Astrocyte (in vitro differentiated cells and primary cell): ENCODE measurements at regions not wholly inside any gene's neighbourhood (a gene's known extent, or its start where the extent isn't known, plus 50 kb on each side); places are given as distances from the start of the nearest gene placed in this dataset.

ENCODE experiments used
- DNase-seq: peaks from one replicate; pipeline ENCODE4 v3.0.0-alpha.2; 2010; ENCODE audit warnings: low read depth
- FAIRE-seq: peaks from 2 replicates; lab custom pipeline; 2011; peaks lifted over from hg19 to GRCh38; lab: Jason Lieb, UNC
- H2AFZ ChIP-seq: 2 replicates; pipeline ENCODE4 v1.6.0; 2012; ENCODE audit warnings: low read depth, low read length, inconsistent platforms
- H3K27ac ChIP-seq: 2 replicates; pipeline ENCODE4 v1.5.1; 2011; ENCODE audit warnings: low read depth, low read length, inconsistent platforms
- H3K27me3 ChIP-seq: 2 replicates; pipeline ENCODE4 v1.6.0; 2011; ENCODE audit warnings: low read length, inconsistent platforms; ENCODE audit not compliant: insufficient read depth
- H3K36me3 ChIP-seq: 2 replicates; pipeline ENCODE4 v1.5.1; 2011; ENCODE audit warnings: low read length, inconsistent platforms; ENCODE audit not compliant: insufficient read depth
- H3K4me1 ChIP-seq: 2 replicates; pipeline ENCODE4 v1.5.1; 2011; ENCODE audit warnings: low read length, inconsistent platforms; ENCODE audit not compliant: insufficient read depth
- H3K4me2 ChIP-seq: 2 replicates; pipeline ENCODE4 v1.6.0; 2012; ENCODE audit warnings: low read length, inconsistent platforms
- H3K4me3 ChIP-seq: 2 replicates; pipeline ENCODE4 v1.5.1; 2011; ENCODE audit warnings: low read depth, mild to moderate bottlenecking, low read length, inconsistent platforms; ENCODE audit not compliant: insufficient read depth
- H3K79me2 ChIP-seq: 2 replicates; pipeline ENCODE4 v1.6.0; 2012; ENCODE audit warnings: mild to moderate bottlenecking, low read length, inconsistent platforms; ENCODE audit not compliant: insufficient read depth
- H3K9ac ChIP-seq: 2 replicates; pipeline ENCODE4 v1.6.0; 2012; ENCODE audit warnings: mild to moderate bottlenecking, low read length, inconsistent platforms
- H3K9me3 ChIP-seq: 2 replicates; pipeline ENCODE4 v1.5.1; 2012; ENCODE audit warnings: low read depth, mild to moderate bottlenecking, low read length, inconsistent platforms; ENCODE audit not compliant: insufficient read depth
- H4K20me1 ChIP-seq: 2 replicates; pipeline ENCODE4 v1.6.0; 2012; ENCODE audit warnings: low read length, inconsistent platforms; ENCODE audit not compliant: insufficient read depth
- H3K27ac Mint-ChIP-seq: one replicate; pipeline ENCODE4 v1.8.0; 2021; ENCODE audit warnings: mild to moderate bottlenecking, mixed read lengths; ENCODE audit not compliant: unreplicated experiment
- H3K27me3 Mint-ChIP-seq: one replicate; pipeline ENCODE4 v1.8.0; 2021; ENCODE audit warnings: low read depth, mixed read lengths; ENCODE audit not compliant: unreplicated experiment
- H3K36me3 Mint-ChIP-seq: one replicate; pipeline ENCODE4 v1.8.0; 2021; ENCODE audit warnings: low read depth, mixed read lengths; ENCODE audit not compliant: unreplicated experiment
- H3K4me1 Mint-ChIP-seq: one replicate; pipeline ENCODE4 v1.8.0; 2021; ENCODE audit warnings: low read depth, mixed read lengths; ENCODE audit not compliant: unreplicated experiment
- H3K4me3 Mint-ChIP-seq: one replicate; pipeline ENCODE4 v1.8.0; 2021; ENCODE audit warnings: mild to moderate bottlenecking, moderate library complexity, mixed read lengths; ENCODE audit not compliant: unreplicated experiment
- H3K9me3 Mint-ChIP-seq: one replicate; pipeline ENCODE4 v1.8.0; 2021; ENCODE audit warnings: mild to moderate bottlenecking, mixed read lengths; ENCODE audit not compliant: unreplicated experiment
- CTCF ChIP-seq: IDR thresholded peaks from 2 replicates; pipeline ENCODE4 v1.5.1; 2011; ENCODE audit warnings: low read depth, mild to moderate bottlenecking, inconsistent platforms, low read length, moderate library complexity; ENCODE audit not compliant: insufficient read depth
- EZH2 ChIP-seq: IDR thresholded peaks from 2 replicates; pipeline ENCODE4 v1.6.1; 2012; ENCODE audit warnings: mild to moderate bottlenecking, low read length, inconsistent platforms; ENCODE audit not compliant: insufficient read depth

- Histone ChIP-seq H3K4me3 (no peak overlapping the region), H3K4me2 (no peak overlapping the region), H3K9ac (no peak overlapping the region), H3K27me3 (no peaks in the 10 kb centered on the region), H2AFZ (no peak overlapping the region), H3K36me3 (no peaks in the 10 kb centered on the region), H3K9me3 (no peaks in the 10 kb centered on the region), H3K79me2 (no peaks in the 10 kb centered on the region), H3K4me1 (peaks cover 7% of the 10 kb centered on the region), H3K27ac (no peak overlapping the region), H4K20me1 (no peaks in the 10 kb centered on the region)
- no peak for TF ChIP-seq CTCF
- Mint-ChIP-seq H3K9me3 (no peaks in the 10 kb centered on the region), H3K27me3 (peaks cover 7% of the 10 kb centered on the region), H3K36me3 (no peaks in the 10 kb centered on the region), H3K4me3 (no peak overlapping the region), H3K4me1 (no peaks in the 10 kb centered on the region), H3K27ac (no peak overlapping the region)
- DNase-seq (no peak), FAIRE-seq (no peak)
These were observed 241.6 kb upstream of the TET2 start for GRCh38 chr4:104905065-104905464.

GRCh38 chr4:104905546-104905945 lies 241.1 kb upstream of the TET2 start:
- no peaks in the 10 kb centered on the region for H4K20me1 ChIP-seq
- no peak overlapping the region for H3K27ac ChIP-seq
- H3K36me3 ChIP-seq = no peaks in the 10 kb centered on the region
- H2AFZ ChIP-seq = no peak overlapping the region
- TF ChIP-seq CTCF = no peak
- no peak for TF ChIP-seq EZH2
- peaks cover 7% of the 10 kb centered on the region for H3K4me1 ChIP-seq
- Mint-ChIP-seq H3K9me3 (no peaks in the 10 kb centered on the region), H3K36me3 (no peaks in the 10 kb centered on the region), H3K4me3 (no peak overlapping the region), H3K27ac (no peak overlapping the region), H3K27me3 (peaks cover 7% of the 10 kb centered on the region), H3K4me1 (no peaks in the 10 kb centered on the region)
- no peak overlapping the region for H3K9ac ChIP-seq
- no peak for DNase-seq
- H3K4me3 ChIP-seq = no peak overlapping the region
- H3K9me3 ChIP-seq = no peaks in the 10 kb centered on the region
- no peak for FAIRE-seq
- no peak overlapping the region for H3K4me2 ChIP-seq
- H3K79me2 ChIP-seq = no peaks in the 10 kb centered on the region
- H3K27me3 ChIP-seq = no peaks in the 10 kb centered on the region

GRCh38 chr4:104906276-104906675 lies 240.4 kb upstream of the TET2 start:
- no peak for TF ChIP-seq EZH2
- TF ChIP-seq CTCF = no peak
- no peak overlapping the region for H3K4me2 ChIP-seq
- no peak for FAIRE-seq
- H3K27me3 ChIP-seq = no peaks in the 10 kb centered on the region
- no peaks in the 10 kb centered on the region for H4K20me1 ChIP-seq
- no peak for DNase-seq
- no peaks in the 10 kb centered on the region for H3K79me2 ChIP-seq
- Mint-ChIP-seq H3K4me3 (no peak overlapping the region), H3K9me3 (no peaks in the 10 kb centered on the region), H3K36me3 (no peaks in the 10 kb centered on the region), H3K27ac (no peak overlapping the region), H3K27me3 (peaks cover 7% of the 10 kb centered on the region), H3K4me1 (no peaks in the 10 kb centered on the region)
- no peaks in the 10 kb centered on the region for H3K36me3 ChIP-seq
- no peak overlapping the region for H3K4me3 ChIP-seq
- no peak overlapping the region for H3K9ac ChIP-seq
- no peaks in the 10 kb centered on the region for H3K9me3 ChIP-seq
- H3K4me1 ChIP-seq = peaks cover 6% of the 10 kb centered on the region
- no peak overlapping the region for H2AFZ ChIP-seq
- H3K27ac ChIP-seq = no peak overlapping the region
